GM21367 (cell line): ENCODE measurements at regions not wholly inside any gene's neighbourhood (a gene's known extent, or its start where the extent isn't known, plus 50 kb on each side); places are given as distances from the start of the nearest gene placed in this dataset.

Experiments
- ATAC-seq: cut with Tn5 transposase; IDR thresholded peaks from one replicate; pipeline ENCODE4 v1.9.1; 2021; ENCODE audit not compliant: unreplicated experiment

DNA sequence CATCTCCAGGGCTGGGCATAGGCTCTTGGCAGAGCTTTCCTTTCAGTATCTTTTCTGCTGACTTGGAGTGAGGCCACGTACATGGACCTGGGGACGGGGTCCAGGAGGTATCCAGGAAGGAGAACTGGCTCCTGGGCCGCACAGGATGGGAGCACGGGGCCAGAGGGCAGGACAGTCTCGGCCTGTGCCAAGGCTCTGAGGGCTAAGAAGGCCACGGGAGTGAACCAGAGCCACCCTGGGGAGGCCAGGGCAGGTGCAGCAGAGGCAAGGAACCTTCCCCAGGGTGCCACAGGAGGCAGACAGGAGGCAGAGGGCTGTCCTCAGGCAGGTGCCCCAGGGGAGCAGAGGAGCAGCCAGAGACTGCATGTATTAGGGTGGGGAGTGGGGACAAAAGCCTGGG, 50.3 kb downstream of the PLXNA1 start:
- ATAC-seq = no peak

DNA sequence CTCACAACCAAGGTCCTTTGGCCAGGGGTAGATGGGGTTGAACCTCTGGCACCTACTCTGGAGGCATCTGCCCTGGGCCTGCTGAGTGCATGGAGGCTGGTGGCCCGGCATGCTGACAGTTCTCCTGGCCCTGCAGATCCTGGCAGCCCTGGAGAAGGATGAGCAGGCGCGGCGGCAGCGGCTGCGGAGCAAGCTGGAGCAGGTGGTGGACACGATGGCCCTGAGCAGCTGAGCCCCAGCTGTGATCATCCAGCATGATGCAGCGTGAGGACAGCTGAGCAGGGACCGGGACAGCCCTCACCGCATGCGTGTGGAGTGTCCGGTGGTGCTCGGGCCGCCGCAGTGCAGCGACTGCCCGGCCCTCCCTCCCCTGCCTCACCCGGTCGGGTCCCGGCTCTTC, 50.9 kb downstream of the PLXNA1 start:
- ATAC-seq = no peak

DNA sequence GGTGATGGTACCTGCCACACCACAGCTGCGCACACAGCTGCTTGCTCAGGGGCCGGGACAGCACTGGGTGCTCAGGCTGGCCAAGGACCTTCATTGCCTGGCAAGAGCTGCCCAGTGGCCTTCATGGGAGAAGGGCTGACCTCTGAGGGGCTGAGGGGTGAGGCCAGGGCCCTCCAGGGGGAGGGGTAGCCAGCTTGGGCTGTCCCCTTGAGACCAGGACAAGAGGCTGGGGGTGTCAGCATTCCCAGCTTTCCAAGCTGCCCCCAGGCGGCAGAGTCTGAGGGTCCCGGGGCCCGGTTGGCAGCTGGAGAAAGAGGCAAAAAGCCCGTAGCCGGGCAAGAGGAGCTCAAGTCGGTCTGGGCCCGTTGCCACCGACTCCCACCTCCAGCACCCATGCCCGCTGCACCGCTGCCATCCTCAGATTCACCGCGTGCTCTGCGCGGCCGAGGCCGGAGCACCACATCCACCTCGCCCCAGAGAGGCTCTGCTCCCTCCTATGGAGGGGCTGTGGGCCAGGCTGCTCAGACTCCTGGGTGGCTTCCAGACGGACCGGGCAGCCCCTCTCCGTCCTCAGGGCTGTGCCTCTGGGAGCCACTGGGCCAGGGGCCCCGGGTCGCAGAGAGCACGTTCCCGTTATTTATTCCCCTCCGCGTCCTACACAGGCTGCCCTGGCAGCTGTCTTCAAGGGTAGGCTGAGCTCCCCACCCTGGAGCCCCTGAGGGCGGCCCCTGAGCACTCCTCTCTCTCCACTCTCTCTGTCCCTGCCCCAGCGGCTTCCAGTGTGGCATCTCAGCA, 51.5 kb downstream of the PLXNA1 start:
- no peak for ATAC-seq

DNA sequence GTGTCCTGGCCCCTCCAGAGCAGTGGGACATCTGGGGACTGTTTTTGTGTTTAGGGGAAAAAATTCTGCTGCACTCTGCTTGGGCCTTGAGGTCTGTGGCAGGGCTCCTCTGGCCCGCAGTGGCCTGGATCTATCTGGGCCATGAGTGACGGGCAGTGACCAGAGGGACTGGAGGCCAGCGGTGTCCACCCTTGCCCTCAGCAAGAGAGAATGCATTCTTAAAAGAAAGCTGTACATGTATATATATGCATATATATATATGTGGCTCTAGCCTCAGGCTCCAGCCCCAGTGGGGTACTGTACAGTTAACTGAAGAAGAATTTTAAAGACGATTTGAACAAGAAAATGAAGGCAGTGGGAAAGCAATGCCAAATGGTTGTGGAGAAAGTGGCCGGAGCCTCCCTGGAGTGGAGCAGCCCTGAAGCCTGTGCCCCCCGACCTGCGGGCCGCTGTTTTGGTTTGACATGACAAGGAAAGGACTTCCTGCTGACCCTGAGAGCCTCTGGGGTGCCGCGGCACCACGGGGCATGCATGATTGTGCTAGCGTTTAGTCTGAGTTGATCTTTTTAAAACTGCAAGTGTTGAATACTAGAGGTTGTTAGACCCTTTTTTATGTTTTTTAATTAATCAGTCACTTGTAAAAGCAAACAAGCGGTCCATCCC, 52.2 kb downstream of the PLXNA1 start:
- no peak for ATAC-seq

DNA sequence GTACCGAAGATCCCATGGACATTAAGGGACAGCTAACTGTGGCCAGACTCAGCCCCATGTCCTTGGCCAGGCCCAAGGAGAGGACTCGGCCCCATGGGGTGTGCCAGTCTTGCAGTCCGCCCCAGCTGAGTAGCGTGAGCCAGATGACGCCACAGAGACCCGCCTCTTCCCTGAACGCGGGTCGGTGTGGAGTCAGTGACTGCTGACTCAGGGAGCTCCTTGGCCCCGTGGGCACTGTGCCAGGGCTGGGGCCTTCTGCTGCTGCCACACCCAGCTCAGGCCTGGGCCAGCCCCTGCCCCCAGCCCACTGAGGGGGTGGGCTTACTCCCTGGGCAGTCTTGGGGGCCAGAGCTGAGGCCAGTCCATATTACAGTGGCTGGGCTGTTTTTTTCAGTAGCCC, 52.8 kb downstream of the PLXNA1 start:
- no peak for ATAC-seq

DNA sequence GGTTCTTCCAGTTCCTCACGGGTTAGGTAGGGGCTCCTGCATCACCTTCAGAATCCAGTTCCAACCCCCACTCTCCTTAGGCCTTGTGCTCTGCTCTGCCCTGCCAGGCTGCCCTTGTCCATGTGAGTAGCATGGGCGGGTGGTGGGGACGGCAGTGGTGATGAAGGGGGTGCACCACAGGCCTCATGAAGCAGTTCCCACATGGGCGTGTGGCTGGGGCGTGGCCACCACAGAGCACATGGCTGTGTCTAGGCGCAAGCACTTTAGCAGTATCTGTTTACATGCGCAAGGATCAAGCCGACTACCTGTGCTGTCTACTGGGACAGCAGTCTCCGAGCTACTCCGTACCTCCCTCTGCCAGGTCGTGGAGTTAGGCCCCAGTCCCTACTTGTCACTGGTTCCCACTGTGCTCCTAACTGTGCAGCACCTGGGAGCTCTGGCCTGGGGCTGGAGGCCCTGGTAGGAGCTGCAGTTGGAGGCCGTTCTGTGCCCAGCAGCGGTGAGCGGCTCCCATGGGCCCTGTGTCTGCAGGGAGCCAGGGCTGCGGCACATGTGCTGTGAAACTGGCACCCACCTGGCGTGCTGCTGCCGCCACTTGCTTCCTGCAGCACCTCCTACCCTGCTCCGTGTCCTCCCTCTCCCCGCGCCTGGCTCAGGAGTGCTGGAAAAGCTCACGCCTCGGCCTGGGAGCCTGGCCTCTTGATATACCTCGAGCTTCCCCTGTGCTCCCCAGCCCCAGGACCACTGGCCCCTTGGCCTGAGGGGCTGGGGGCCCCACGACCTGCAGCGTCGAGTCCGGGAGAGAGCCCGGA, 53.5 kb downstream of the PLXNA1 start:
- no peak for ATAC-seq

DNA sequence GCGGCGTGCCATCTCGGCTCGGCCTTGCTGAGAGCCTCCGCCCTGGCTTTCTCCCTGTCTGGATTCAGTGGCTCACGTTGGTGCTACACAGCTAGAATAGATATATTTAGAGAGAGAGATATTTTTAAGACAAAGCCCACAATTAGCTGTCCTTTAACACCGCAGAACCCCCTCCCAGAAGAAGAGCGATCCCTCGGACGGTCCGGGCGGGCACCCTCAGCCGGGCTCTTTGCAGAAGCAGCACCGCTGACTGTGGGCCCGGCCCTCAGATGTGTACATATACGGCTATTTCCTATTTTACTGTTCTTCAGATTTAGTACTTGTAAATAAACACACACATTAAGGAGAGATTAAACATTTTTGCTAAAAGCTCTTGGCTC, 54.1 kb downstream of the PLXNA1 start:
- no peak for ATAC-seq

DNA sequence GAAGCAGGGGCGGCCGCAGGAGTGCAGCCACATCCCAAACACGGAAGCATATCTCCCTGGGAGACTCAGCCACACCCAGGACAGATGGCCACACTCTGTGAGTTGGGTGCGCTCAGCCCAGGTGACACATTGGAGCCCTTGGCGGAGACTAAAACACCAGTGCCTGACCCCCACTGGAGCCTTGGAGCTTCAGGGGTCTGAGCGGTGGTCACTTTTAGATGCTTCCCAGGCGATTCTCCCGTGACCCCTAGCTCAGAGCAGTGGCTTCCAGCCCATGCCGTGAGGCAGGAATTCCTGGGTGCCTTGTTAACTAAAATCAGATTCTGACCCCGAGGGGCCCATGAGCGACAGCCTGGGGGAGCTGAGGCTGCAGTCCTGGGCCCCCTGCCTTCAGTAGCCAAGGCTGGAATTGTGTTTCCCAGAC, 54.5 kb downstream of the PLXNA1 start:
- no peak for ATAC-seq

DNA sequence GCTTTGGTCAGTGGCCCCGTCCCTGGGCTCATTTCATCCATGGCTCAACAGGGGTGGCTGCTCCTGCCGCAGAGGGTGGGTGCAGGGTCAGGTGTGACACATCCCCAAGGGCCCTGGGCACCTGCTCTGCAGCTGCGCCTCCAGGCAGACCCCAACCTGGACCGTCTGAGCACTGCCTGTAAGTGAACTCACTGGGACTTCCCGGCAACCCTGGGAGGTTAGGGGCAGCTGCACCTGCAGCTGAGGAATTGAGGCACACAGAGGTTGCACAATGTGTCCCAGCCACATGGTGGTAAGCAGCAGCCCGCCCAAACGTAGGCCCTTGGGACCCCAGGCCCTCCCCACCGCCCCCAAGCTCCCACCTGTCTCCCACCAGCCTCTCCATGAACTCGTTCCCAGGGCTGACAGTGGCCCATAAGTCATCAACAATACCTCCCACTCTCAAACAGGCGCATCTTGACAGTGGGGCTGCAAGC, 55.1 kb downstream of the PLXNA1 start:
- no peak for ATAC-seq

DNA sequence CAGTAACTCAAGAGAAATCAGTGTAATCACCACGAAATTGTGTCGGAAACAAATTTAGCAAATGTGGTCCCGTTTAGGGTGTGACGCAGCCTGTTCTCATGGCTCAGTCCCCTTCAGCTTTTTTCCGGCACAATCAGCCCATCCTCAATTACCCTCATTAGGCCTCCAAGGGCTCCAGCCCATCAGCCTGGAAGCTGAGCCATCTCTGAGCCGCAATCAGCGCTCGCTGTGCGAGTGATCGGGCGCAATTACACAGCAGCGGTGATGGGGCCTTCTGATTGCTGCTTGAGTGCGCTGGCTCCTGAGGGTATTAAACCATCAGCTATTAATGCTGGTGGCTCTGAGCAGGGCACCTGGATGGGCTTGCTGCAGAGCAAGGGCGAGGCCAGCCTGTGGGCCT, 55.6 kb downstream of the PLXNA1 start:
- no peak for ATAC-seq

DNA sequence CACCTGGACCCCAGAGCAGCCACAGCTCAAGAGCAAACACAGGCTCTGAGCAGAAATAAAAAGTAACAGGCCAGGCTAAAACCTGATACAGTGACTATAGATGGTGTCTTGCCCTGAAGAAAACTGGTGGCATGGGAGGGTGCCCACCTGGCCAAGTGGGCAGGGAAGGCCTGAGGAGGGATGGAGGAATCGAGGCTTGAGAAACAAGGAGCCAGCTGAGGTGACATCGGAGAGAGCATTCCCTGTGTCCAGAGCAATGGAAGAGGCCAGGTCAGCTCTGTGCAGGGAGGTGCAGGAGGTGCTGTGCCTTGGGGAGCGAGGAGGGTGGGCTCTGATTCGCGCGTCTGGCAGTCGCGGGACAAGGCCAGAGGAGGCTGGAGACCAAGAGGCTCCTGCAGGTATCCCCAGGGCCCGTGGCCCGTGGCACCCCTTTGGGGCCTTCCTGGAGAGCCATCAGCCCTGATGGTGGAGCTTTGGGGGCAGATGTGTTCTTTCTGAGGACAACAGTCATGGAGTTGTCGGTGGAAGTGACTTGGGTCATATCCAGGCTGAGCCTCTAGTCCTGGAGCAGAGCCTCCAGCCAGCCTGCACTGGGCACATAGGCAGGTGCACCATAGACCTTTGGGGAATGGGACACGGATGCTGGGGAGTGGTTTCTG, 56.1 kb downstream of the PLXNA1 start:
- no peak for ATAC-seq

DNA sequence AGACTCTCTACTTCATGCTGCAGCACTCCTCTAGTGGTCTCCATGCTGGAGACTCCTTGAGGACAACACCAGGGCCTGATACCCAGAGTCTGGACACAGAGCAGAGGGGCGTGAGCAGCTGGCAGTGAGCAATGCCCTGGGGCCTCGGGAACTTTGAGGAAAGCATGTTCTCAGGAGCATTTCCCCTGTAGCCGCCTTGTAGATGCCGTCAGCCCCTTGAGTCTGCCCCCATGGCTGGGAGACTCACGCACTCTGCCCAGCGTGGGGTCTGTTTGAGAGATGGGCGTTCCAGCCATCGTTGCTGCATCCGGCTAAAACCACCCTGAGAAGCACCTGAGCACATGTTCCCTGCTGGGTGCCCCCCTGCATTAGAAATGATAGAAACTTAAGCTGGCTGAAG, 56.8 kb downstream of the PLXNA1 start:
- ATAC-seq = no peak

DNA sequence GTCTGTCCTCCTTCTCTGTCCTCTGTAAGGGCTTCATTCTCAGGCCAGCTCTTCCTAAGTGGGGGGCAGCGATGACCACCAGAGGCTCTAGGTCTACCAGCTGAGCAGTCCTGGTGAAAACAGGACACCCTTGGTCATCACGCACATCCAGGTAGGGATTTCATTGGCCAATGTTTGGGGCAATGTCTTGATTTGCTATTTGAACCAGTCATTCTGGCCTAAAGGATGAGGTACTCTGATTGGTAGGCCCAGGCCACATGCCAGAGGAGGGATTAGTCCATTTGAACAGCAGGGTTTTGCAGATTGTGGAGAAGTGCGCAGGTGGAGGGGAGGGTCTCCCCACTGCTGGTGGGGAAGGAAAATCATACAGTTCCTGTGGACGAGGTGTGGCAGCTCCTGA, 57.3 kb downstream of the PLXNA1 start:
- ATAC-seq = no peak

DNA sequence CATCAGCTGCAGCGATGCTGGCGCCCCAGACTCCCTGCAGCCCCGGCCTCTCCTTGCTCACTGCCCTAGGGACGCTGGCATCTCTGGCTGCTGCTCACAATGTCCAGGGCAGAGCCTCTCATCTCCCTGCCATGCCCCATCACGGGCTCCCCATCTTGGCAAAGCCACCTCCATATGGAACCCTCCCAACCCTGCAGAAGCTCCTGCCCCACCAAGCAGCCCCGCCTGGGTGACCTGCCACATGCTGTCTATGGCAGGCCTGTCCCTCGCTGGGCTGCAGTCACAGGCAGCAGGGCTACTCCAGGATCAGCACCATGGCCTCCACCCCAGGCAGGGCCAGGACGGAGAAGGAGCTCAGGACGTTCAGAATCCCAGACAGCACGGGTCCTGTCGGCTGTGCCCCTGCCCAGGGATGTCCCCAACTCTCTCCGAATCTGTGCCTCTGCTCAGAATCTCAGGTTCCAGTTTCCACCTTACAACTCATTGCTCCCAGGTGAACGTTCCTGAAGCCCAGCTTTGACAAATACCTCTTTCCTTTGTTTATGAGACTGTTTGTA, 58.4 kb downstream of the PLXNA1 start:
- ATAC-seq = no peak

DNA sequence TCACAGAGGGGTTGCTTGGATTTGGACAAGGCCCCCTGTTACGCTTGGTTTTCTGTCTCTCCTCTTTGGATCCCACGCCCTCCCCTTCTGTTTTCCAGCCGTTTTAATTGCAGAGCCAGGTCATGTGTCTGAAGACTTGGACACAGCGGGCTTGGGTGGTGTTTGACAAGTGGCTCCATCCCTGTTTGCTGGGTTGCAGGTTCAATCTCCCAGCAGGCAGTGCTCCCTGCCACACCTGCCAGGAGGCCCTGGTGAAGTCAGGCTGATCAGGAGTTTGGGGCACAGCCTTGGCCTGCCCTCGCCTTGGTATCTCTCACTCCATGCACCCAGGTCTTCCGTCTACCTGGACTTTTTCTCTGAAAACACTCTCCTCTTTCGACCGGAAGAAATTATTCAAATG, 59.0 kb downstream of the PLXNA1 start:
- no peak for ATAC-seq

DNA sequence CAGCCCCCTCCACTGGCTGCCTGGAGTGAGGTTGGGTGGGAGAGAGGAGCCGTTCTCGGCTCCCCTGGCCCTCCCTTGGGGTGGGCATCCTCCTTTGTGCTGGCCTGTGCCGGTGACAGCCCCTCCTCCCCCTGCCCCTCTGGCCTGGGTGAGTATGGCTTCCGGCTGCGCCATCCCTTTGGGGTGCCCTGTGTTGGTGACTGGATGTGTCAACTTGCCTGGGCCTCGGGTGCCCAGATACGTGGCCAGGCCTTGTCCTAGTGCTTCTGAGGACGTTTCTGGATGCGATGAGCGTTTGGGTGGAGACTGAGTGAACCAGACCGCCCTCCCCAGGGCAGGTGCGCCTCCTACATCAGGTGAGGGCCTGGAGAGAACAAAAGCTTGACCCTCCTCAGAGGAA, 59.7 kb downstream of the PLXNA1 start:
- ATAC-seq = no peak

DNA sequence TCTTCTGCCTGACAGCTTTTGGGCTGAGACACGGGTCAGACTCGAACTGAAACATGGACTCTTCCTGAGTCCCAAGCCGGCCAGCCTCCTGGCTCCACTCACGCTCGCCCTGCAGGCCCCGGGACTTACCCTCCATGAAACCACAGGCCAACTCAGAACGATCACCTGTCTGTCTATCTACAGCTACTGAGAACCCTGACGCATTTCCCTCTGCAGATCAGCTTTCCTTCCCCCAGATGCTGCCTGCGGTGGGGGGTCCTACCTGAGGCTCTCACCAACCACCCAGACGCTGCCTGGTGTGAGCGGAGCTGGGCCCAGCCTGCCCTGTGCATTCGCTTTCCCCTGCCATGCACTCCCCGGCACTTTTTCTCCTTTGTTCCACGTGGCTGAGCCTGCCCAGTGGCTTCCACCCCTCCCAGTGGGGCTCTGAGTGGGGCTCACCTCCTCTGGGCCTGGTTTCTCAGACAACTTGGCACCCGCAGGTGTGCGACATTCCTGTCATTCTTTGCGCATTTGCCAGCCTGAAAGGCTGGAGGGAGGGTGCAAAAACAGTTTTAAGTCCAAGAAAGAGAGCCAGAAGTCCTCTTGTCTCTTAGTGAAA, 60.2 kb downstream of the PLXNA1 start:
- ATAC-seq = no peak

DNA sequence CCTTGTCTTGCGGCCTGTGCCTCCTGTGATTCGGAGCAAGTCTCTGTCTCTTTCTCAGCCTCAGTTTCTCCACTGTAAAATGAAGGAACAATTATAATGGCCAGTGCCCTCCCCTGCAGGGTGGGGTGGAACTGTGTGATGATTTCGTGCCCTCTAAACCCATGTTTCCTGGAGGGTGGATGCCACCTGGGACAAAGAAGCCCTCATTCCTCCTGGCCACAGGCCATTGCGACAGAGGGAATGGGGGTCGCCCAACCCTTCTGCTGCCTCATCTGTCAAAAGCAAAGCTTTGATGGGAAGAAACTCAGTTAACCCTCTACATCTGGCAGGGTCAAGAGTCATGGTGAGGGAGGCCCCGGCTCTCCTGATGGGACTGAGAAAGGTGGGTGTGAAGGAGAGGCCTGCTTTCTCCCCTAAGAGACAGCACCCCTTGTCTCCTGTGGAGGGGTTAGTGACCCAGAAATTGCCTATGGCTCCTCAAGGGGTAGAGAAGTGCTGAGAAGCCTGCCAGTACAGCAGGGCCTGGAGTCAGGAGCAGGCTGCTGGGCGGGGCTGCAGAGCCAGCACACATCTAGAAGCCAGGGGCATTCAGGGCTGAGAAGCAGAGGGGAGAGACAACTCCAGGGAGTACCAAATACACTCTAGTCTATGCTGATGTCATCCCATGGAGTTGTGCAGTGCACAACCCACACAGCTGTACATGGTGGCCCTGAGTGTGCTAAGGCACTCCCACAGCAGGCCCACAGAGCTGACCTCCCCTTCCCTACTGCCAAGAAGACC, 61.0 kb downstream of the PLXNA1 start:
- no peak for ATAC-seq

DNA sequence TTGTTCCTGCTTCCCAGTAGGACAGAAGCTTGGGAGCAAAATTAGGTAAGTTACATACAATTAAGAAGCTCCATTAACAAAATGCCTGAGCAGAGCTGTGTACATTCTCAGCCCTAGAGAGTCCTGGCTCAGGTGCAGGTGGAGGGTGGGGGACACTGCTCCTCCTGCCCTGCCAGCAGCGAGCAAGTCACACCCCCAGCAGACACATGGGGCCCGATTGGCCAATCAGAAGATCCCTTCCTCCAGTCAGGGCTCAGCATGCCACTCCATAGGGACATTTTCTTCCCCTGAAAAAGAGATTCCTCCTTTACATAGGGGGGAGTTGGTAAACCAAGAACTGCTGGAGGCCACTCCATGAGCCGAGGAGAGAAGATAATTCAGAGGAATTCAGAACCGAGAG, 62.1 kb downstream of the PLXNA1 start:
- ATAC-seq = no peak
